H1 (cell line): ENCODE measurements at regions not wholly inside any gene's neighbourhood (a gene's known extent, or its start where the extent isn't known, plus 50 kb on each side); places are given as distances from the start of the nearest gene placed in this dataset.

Experiments used
- CTCF ChIA-PET: fragments of 300-600 bp; sonication (Branson Sonifier 250); formaldehyde crosslinking; loops from one replicate; lab custom pipeline; 2021; ENCODE audit not compliant: partially characterized antibody; lab: Charles Lee
- POLR2A ChIA-PET: fragments of 300-600 bp; sonication (Branson Sonifier 250); formaldehyde crosslinking; loops from one replicate; lab custom pipeline; 2021; ENCODE audit warnings: inconsistent platforms; ENCODE audit not compliant: partially characterized antibody; lab: Charles Lee
- DNase-seq, 2 experiments: peaks; one replicate each; pipeline versions ENCODE4 v3.0.0 to v3.0.0-alpha.2; 2010 to 2022; ENCODE audit warnings: low spot score in 2 of 2, low read depth in 1 of 2, mixed read lengths in 1 of 2
- FAIRE-seq: peaks from 2 replicates; lab custom pipeline; 2011; peaks lifted over from hg19 to GRCh38; lab: Jason Lieb, UNC
- H2AFZ ChIP-seq: 2 replicates; pipeline ENCODE4 v1.8.1; 2012; ENCODE audit warnings: low read length, inconsistent platforms
- H2AK5ac ChIP-seq: 2 replicates; pipeline ENCODE4 v1.6.1; 2013; ENCODE audit warnings: low read depth, low read length
- H2BK120ac ChIP-seq: replicated peaks from 2 replicates; pipeline ENCODE3; 2013; ENCODE audit warnings: low read depth, low read length, inconsistent platforms
- H2BK12ac ChIP-seq: 2 replicates; pipeline ENCODE4 v1.6.1; 2013; ENCODE audit warnings: low read depth, low read length
- H2BK15ac ChIP-seq: 2 replicates; pipeline ENCODE4 v1.6.1; 2013; ENCODE audit warnings: low read length
- H2BK20ac ChIP-seq: 2 replicates; pipeline ENCODE4 v1.6.1; 2013; ENCODE audit warnings: low read length
- H2BK5ac ChIP-seq: 2 replicates; pipeline ENCODE4 v1.6.1; 2013; ENCODE audit warnings: low read depth, low read length
- H3K14ac ChIP-seq: 2 replicates; pipeline ENCODE4 v1.6.1; 2013; ENCODE audit warnings: inconsistent platforms; ENCODE audit not compliant: insufficient read length
- H3K18ac ChIP-seq: 2 replicates; pipeline ENCODE4 v1.6.1; 2013; ENCODE audit warnings: low read length; ENCODE audit errors: extremely low read depth
- H3K23ac ChIP-seq: 2 replicates; pipeline ENCODE4 v1.6.1; 2013; ENCODE audit warnings: inconsistent platforms; ENCODE audit not compliant: insufficient read length
- H3K23me2 ChIP-seq: 2 replicates; pipeline ENCODE4 v1.6.1; 2013; ENCODE audit warnings: low read depth, low read length
- H3K27ac ChIP-seq: 2 replicates; pipeline ENCODE4 v1.6.1; 2011; ENCODE audit warnings: low read depth, low read length, inconsistent platforms
- H3K27me3 ChIP-seq, 4 experiments: replicated peaks in 1 of 4; 1 replicate in 1 of 4; 2 replicates in 3 of 4; pipeline versions ENCODE4 v1.6.1 to v1.8.1; 2011 to 2013; ENCODE audit warnings: low read length in 3 of 4, mild to moderate bottlenecking in 3 of 4, inconsistent platforms in 2 of 4, mixed read lengths in 2 of 4, moderate library complexity in 1 of 4; ENCODE audit not compliant: control insufficient read depth in 3 of 4, insufficient read depth in 3 of 4; ENCODE audit errors: extremely low read depth in 1 of 4
- H3K36me3 ChIP-seq, 4 experiments: 2 replicates each; pipeline versions ENCODE4 v1.6.1 to v1.8.1; 2011 to 2013; ENCODE audit warnings: mild to moderate bottlenecking in 4 of 4, low read length in 3 of 4, moderate library complexity in 2 of 4, control low read depth in 1 of 4, inconsistent platforms in 1 of 4; ENCODE audit not compliant: insufficient read depth in 4 of 4, control insufficient read depth in 2 of 4
- H3K4ac ChIP-seq: replicated peaks from 2 replicates; pipeline ENCODE3; 2013; ENCODE audit warnings: low read length, low read depth, mixed read lengths, inconsistent platforms; ENCODE audit not compliant: insufficient read length
- H3K4me1 ChIP-seq, 4 experiments: replicated peaks in 1 of 4; 1 replicate in 1 of 4; 2 replicates in 3 of 4; pipeline versions ENCODE4 v1.6.1 to v1.8.1; 2011 to 2013; ENCODE audit warnings: low read length in 3 of 4, inconsistent platforms in 2 of 4, mixed read lengths in 1 of 4; ENCODE audit not compliant: insufficient read depth in 4 of 4, control insufficient read depth in 3 of 4
- H3K4me2 ChIP-seq, 2 experiments: 2 replicates each; pipeline versions ENCODE4 v1.6.1 to v1.8.1; 2011 to 2013; ENCODE audit warnings: low read depth in 2 of 2, low read length in 2 of 2, control low read depth in 1 of 2, inconsistent platforms in 1 of 2, mild to moderate bottlenecking in 1 of 2; ENCODE audit not compliant: insufficient read depth in 1 of 2
- H3K4me3 ChIP-seq, 4 experiments: fragments of 200-600, 300-600 bp in 1 of 4; sonication (generic), shearing (Covaris generic), sonication (Bioruptor Twin) in 1 of 4; 2 replicates each; pipeline versions ENCODE4 v1.5.1 to v1.8.1; 2011 to 2016; ENCODE audit warnings: low read length in 4 of 4, low read depth in 3 of 4, control low read depth in 2 of 4, inconsistent platforms in 2 of 4, mild to moderate bottlenecking in 2 of 4, mixed read lengths in 1 of 4, moderate library complexity in 1 of 4; ENCODE audit not compliant: insufficient read depth in 2 of 4; ENCODE audit errors: extremely low read depth in 1 of 4
- H3K56ac ChIP-seq: replicated peaks from 2 replicates; pipeline ENCODE3; 2013; ENCODE audit warnings: low read depth, mild to moderate bottlenecking, mixed read lengths, low read length, inconsistent platforms; ENCODE audit not compliant: insufficient read length
- H3K79me1 ChIP-seq: 2 replicates; pipeline ENCODE4 v1.6.1; 2013; ENCODE audit warnings: low read depth, low read length, control low read depth
- H3K79me2 ChIP-seq, 2 experiments: 2 replicates each; pipeline versions ENCODE4 v1.6.1 to v1.8.1; 2012 to 2013; ENCODE audit warnings: low read length in 2 of 2, mild to moderate bottlenecking in 2 of 2, inconsistent platforms in 1 of 2; ENCODE audit not compliant: insufficient read depth in 2 of 2, control insufficient read depth in 1 of 2
- H3K9ac ChIP-seq, 4 experiments: replicated peaks in 1 of 4; 1 replicate in 1 of 4; 2 replicates in 3 of 4; pipeline versions ENCODE4 v1.6.1 to v1.8.1; 2011 to 2013; ENCODE audit warnings: low read depth in 3 of 4, low read length in 3 of 4, control low read depth in 2 of 4, mild to moderate bottlenecking in 2 of 4, moderate library complexity in 2 of 4, inconsistent platforms in 1 of 4; ENCODE audit errors: extremely low read depth in 1 of 4
- H3K9me3 ChIP-seq, 2 experiments: 2 replicates each; pipeline versions ENCODE4 v1.6.1 to v1.8.1; 2012 to 2013; ENCODE audit warnings: mild to moderate bottlenecking in 2 of 2, moderate library complexity in 2 of 2, control low read depth in 1 of 2, inconsistent platforms in 1 of 2, low read depth in 1 of 2, low read length in 1 of 2, mixed read lengths in 1 of 2; ENCODE audit not compliant: insufficient read depth in 2 of 2
- H4K20me1 ChIP-seq, 2 experiments: replicated peaks in 1 of 2; 2 replicates each; pipeline versions ENCODE3 to v1.8.1; 2011 to 2013; ENCODE audit warnings: inconsistent platforms in 2 of 2, low read length in 2 of 2, mild to moderate bottlenecking in 1 of 2; ENCODE audit not compliant: insufficient read depth in 2 of 2, control insufficient read depth in 1 of 2
- H4K5ac ChIP-seq: 2 replicates; pipeline ENCODE4 v1.6.1; 2013; ENCODE audit warnings: low read length, low read depth, mixed read lengths, inconsistent platforms; ENCODE audit not compliant: insufficient read length
- H4K8ac ChIP-seq: 2 replicates; pipeline ENCODE4 v1.8.0; 2013; ENCODE audit warnings: mild to moderate bottlenecking, moderate library complexity, low read length, inconsistent platforms; ENCODE audit not compliant: insufficient read depth; ENCODE audit errors: extremely low read depth
- H4K91ac ChIP-seq: replicated peaks from 2 replicates; pipeline ENCODE3; 2013; ENCODE audit warnings: low read length, mixed read lengths, inconsistent platforms; ENCODE audit not compliant: insufficient read length
- CBX8 ChIP-seq: fragments of 300-800, 300-1000 bp; sonication (generic); IDR thresholded peaks from 2 replicates; pipeline ENCODE4 v1.7.1; 2016; ENCODE audit warnings: low read depth, low read length, borderline replicate concordance
- MAX ChIP-seq: IDR thresholded peaks from 2 replicates; pipeline ENCODE4 v1.6.1; 2012; ENCODE audit warnings: inconsistent platforms
- RAD21 ChIP-seq, 2 experiments: IDR thresholded peaks in 1 of 2; conservative IDR thresholded peaks in 1 of 2; 2 replicates each; pipeline ENCODE4 v1.6.1; 2011; ENCODE audit warnings: low read depth in 2 of 2, low read length in 2 of 2, improper control_type of control experiment in 1 of 2, inconsistent platforms in 1 of 2, mild to moderate bottlenecking in 1 of 2, moderate library complexity in 1 of 2
- RNF2 ChIP-seq: fragments of 200-900, 300-1000 bp; sonication (generic); IDR thresholded peaks from 2 replicates; pipeline ENCODE4 v1.7.1; 2016; ENCODE audit warnings: borderline replicate concordance, low read depth, mild to moderate bottlenecking, antibody characterized with exemption, low read length; ENCODE audit not compliant: poor library complexity, severe bottlenecking; ENCODE audit errors: missing control alignments
- SP4 ChIP-seq: IDR thresholded peaks from 2 replicates; pipeline ENCODE4 v1.6.1; 2012; ENCODE audit warnings: low read length, inconsistent platforms
- WGBS, 2 experiments: shearing (Covaris generic) in 1 of 2; methylation state at CpG; one replicate each; pipeline versions ENCODE4 v1.1.6 to v1.1.7; 2013 to 2015; ENCODE audit warnings: low lambda C conversion rate in 2 of 2, mixed read lengths in 2 of 2, inconsistent platforms in 1 of 2, low coverage in 1 of 2, missing lambda C conversion rate in 1 of 2; ENCODE audit not compliant: insufficient replicate concordance in 2 of 2, insufficient coverage in 1 of 2, insufficient read length in 1 of 2; ENCODE audit errors: extremely low coverage in 1 of 2, missing lambda C conversion rate in 1 of 2; 5-methylcytosine and 5-hydroxymethylcytosine counted together
- TF ChIP-seq, protein P1 (sequence below), 3 experiments: IDR thresholded peaks; 1 replicate in 2 of 3; 2 replicates in 1 of 3; pipeline versions ENCODE4 v1.5.1 to v1.6.1; 2011; ENCODE audit warnings: low read length in 3 of 3, mild to moderate bottlenecking in 3 of 3, inconsistent platforms in 2 of 3, low read depth in 1 of 3, moderate library complexity in 1 of 3; ENCODE audit not compliant: insufficient read depth in 1 of 3; ENCODE audit errors: control extremely low read depth in 1 of 3

DNA sequence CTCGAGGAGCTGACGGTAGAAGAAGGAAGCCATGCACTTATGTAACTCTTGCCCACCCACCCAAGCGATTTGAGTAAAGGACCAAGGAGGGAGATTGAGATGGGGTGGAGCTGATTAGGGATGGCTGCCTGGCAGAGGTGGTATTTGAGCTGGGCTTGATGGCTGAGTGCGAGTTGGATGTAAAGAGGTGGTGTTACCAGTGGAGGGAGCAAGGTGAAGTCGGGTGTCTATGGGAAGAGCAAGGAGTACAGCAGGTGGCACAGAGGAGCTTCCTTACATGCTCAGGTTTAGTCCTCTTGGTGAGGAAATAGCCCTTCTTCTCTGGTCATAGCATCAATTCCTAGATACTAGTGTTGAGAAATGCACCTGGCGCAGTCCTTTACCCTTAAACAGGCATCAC lies 294.2 kb upstream of the SKOR2 start:
- Histone ChIP-seq H3K4ac (no peak overlapping the region), H2BK20ac (no peak overlapping the region), H3K36me3 (no peaks in the 10 kb centered on the region), H3K18ac (no peak overlapping the region), H2BK12ac (no peak overlapping the region), H3K27ac (no peak overlapping the region), H3K56ac (no peak overlapping the region), H4K20me1 (no peaks in the 10 kb centered on the region), H3K9ac (no peak overlapping the region), H4K91ac (no peak overlapping the region), H2BK15ac (no peak overlapping the region; the same call in 1 of the 2 replicates), H3K23me2 (no peaks in the 10 kb centered on the region; the same call in 1 of the 2 replicates), H4K8ac (no peak overlapping the region), H3K4me1 (no peaks in the 10 kb centered on the region), H3K14ac (no peak overlapping the region)
- TF ChIP-seq RNF2 (no peak), SP4 (no peak), CBX8 (no peak), RAD21 (IDR thresholded peaks at IDR 0.05 in 1 of 2, conservative IDR thresholded peaks at IDR 0.05 in 1 of 2; ENCODE audit: low read depth in 2 of 2, low read length in 2 of 2) (peak; percentile 62 to 74), MAX (0 out of 2 replicates have a peak, but pooled peaks have one; percentile 12)
- TF ChIP-seq, protein P1, sequence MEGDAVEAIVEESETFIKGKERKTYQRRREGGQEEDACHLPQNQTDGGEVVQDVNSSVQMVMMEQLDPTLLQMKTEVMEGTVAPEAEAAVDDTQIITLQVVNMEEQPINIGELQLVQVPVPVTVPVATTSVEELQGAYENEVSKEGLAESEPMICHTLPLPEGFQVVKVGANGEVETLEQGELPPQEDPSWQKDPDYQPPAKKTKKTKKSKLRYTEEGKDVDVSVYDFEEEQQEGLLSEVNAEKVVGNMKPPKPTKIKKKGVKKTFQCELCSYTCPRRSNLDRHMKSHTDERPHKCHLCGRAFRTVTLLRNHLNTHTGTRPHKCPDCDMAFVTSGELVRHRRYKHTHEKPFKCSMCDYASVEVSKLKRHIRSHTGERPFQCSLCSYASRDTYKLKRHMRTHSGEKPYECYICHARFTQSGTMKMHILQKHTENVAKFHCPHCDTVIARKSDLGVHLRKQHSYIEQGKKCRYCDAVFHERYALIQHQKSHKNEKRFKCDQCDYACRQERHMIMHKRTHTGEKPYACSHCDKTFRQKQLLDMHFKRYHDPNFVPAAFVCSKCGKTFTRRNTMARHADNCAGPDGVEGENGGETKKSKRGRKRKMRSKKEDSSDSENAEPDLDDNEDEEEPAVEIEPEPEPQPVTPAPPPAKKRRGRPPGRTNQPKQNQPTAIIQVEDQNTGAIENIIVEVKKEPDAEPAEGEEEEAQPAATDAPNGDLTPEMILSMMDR (IDR thresholded peaks at IDR 0.05; ENCODE audit: control extremely low read depth in 1 of 3, insufficient read depth in 1 of 3, low read depth in 1 of 3, low read length in 3 of 3) = peak; percentile 67 to 83 (median 72)
- TF ChIP-seq, all 59 proteins: peak for 3
- no peak overlapping the region for H3K4me2 ChIP-seq
- H2BK120ac ChIP-seq = no peak overlapping the region
- ChIA-PET POLR2A (interaction anchor here (0.6 kb wide), 1 partner anchor 315 kb away, joined by 3 read pairs; no protein-coding TSS in a partner anchor), CTCF (interaction anchor here (0.6 to 4.6 kb wide), 38 partner anchors 8 to 456 kb away, joined by 3 to 51 read pairs (median 4); no protein-coding TSS in a partner anchor)
- no peak overlapping the region for H2AK5ac ChIP-seq
- no peak overlapping the region for H3K23ac ChIP-seq
- H3K27me3 ChIP-seq = no peaks in the 10 kb centered on the region; a peak in 1 of 7 replicates
- H2BK5ac ChIP-seq = no peak overlapping the region
- no peak overlapping the region for H4K5ac ChIP-seq
- no peak overlapping the region for H3K4me3 ChIP-seq
- no peaks in the 10 kb centered on the region for H3K79me2 ChIP-seq
- WGBS, 2 experiments = 59% methylated on average over 6 of the region's 6 CpGs; no CpG with 5 or more reads in 1 of the 2 experiments
- H3K9me3 ChIP-seq = no peaks in the 10 kb centered on the region
- peak in 1 of 2 experiments; percentile 38 for DNase-seq
- peak; percentile 88 for FAIRE-seq
- H3K79me1 ChIP-seq = no peaks in the 10 kb centered on the region
- peak overlapping the region; percentile 46; the same call in 1 of the 2 replicates for H2AFZ ChIP-seq
